GM12874 (cell line): ENCODE measurements at regions not wholly inside any gene's neighbourhood (a gene's known extent, or its start where the extent isn't known, plus 50 kb on each side); places are given as distances from the start of the nearest gene placed in this dataset.

Experiments
- CTCF ChIP-seq: IDR thresholded peaks from 2 replicates; pipeline ENCODE4 v1.5.1; 2011; ENCODE audit warnings: low read depth, mild to moderate bottlenecking, control low read depth, low read length, moderate library complexity; ENCODE audit not compliant: insufficient read depth

GRCh38 chr20:22412977-22413868 lies 171.1 kb downstream of the FOXA2 start:
- no peak for TF ChIP-seq CTCF

- no peak for TF ChIP-seq CTCF
Observed at GRCh38 chr20:22411627-22412450, 172.5 kb downstream of the FOXA2 start.

GRCh38 chr20:22411286-22411626 lies 173.1 kb downstream of the FOXA2 start:
- TF ChIP-seq CTCF, result no peak

GRCh38 chr20:22410556-22411130 lies 173.7 kb downstream of the FOXA2 start:
- TF ChIP-seq CTCF, result no peak

- TF ChIP-seq CTCF, result no peak
Observed at GRCh38 chr20:22408521-22409402, 175.6 kb downstream of the FOXA2 start.

GRCh38 chr20:22407237-22408193 lies 176.9 kb downstream of the FOXA2 start:
- no peak for TF ChIP-seq CTCF
